PC-9 (cell line): ENCODE measurements at regions not wholly inside any gene's neighbourhood (a gene's known extent, or its start where the extent isn't known, plus 50 kb on each side); places are given as distances from the start of the nearest gene placed in this dataset.

Source experiments
- BruUV-seq: library from RNA; stranded (reverse); fragments of 400-500 nt; replicated peaks from 2 replicates; lab custom pipeline; 2021; lab: Mats Ljungman, UMichigan
- CTCF ChIA-PET: fragments of 300-600 bp; sonication (Branson Sonifier 250); formaldehyde crosslinking; loops from one replicate; lab custom pipeline; 2022; ENCODE audit warnings: antibody characterized with exemption; lab: Charles Lee
- POLR2A ChIA-PET: fragments of 300-600 bp; sonication (Branson Sonifier 250); formaldehyde crosslinking; loops from one replicate; lab custom pipeline; 2022; ENCODE audit warnings: antibody characterized with exemption; ENCODE audit not compliant: unreplicated experiment; lab: Charles Lee
- DNase-seq, 2 experiments: peaks; one replicate each; pipeline versions ENCODE4 v3.0.0 to v3.0.0-alpha.2; 2015 to 2022; ENCODE audit warnings: mixed read lengths in 1 of 2
- H2AFZ ChIP-seq: fragments of 200-600 bp; sonication (generic); 2 replicates; pipeline ENCODE4 v1.8.1; 2017; ENCODE audit warnings: antibody characterized with exemption
- H3F3A ChIP-seq: fragments of 200-600 bp; sonication (generic); 2 replicates; pipeline ENCODE4 v1.8.1; 2017; ENCODE audit warnings: antibody characterized with exemption, mild to moderate bottlenecking, low read depth; ENCODE audit not compliant: insufficient read depth
- H3K27ac ChIP-seq: fragments of 200-600 bp; sonication (generic); 2 replicates; pipeline ENCODE4 v1.6.1; 2016; ENCODE audit warnings: mixed run types
- H3K27me3 ChIP-seq: fragments of 200-600 bp; sonication (generic); 2 replicates; pipeline ENCODE4 v1.6.1; 2016; ENCODE audit warnings: low read depth, mixed run types; ENCODE audit not compliant: insufficient read depth
- H3K36me3 ChIP-seq: fragments of 200-600 bp; sonication (generic); 2 replicates; pipeline ENCODE4 v1.6.1; 2016; ENCODE audit warnings: low read depth, mixed run types
- H3K4me1 ChIP-seq: fragments of 200-600 bp; sonication (generic); replicated peaks from 2 replicates; pipeline ENCODE4 v1.6.1; 2016; ENCODE audit warnings: mixed run types; ENCODE audit not compliant: insufficient read depth
- H3K4me2 ChIP-seq: fragments of 200-600 bp; sonication (generic); 2 replicates; pipeline ENCODE4 v1.6.1; 2017; ENCODE audit warnings: mixed run types
- H3K4me3 ChIP-seq: fragments of 200-600 bp; sonication (generic); 2 replicates; pipeline ENCODE4 v1.6.1; 2016; ENCODE audit warnings: mixed run types
- H3K79me2 ChIP-seq: fragments of 200-600 bp; sonication (generic); 2 replicates; pipeline ENCODE4 v1.6.1; 2017; ENCODE audit warnings: low read depth, mixed run types
- H3K9me2 ChIP-seq: fragments of 200-600 bp; sonication (generic); 2 replicates; pipeline ENCODE4 v1.8.1; 2017; ENCODE audit warnings: mild to moderate bottlenecking; ENCODE audit not compliant: insufficient read depth
- H3K9me3 ChIP-seq: fragments of 200-600 bp; sonication (generic); 2 replicates; pipeline ENCODE4 v1.8.1; 2016; ENCODE audit warnings: low read depth; ENCODE audit not compliant: insufficient read depth
- H4K20me1 ChIP-seq: fragments of 200-600 bp; sonication (generic); 2 replicates; pipeline ENCODE4 v1.8.1; 2017; ENCODE audit not compliant: insufficient read depth
- EZH2 ChIP-seq: fragments of 200-600 bp; sonication (generic); IDR thresholded peaks from 2 replicates; pipeline ENCODE4 v1.8.0; 2017; ENCODE audit warnings: antibody characterized with exemption, low read depth
- intact Hi-C: fragments of 100-400 bp; cut with micrococcal nuclease; formaldehyde crosslinking; loops from one replicate; pipeline ENCODE4 v1.10.0; 2022; ENCODE audit not compliant: unreplicated experiment
- TF ChIP-seq, protein P1 (sequence below): fragments of 200-600 bp; sonication (generic); conservative IDR thresholded peaks from 2 replicates; pipeline ENCODE4 v1.6.1; 2017; ENCODE audit warnings: mixed run types, antibody characterized with exemption, mild to moderate bottlenecking, moderate library complexity

DNA sequence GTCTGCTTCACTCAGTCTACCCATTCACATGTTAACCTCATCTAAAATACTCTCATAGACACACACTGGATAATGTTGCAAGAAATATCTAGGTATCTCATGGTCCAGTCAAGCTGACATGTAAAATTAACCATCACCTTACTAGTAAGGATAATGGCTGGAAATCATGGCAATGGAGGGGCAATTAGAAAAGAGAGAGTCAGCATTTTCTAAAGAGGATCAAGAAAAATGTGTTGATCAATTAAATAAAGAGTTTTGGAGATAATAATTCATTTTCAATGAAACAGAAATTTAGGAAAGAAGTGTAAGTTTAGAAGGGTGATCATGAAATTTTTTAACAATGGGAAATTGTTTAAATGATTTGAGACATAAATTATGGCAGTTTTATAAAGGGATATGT, 1914.1 kb upstream of the IGFBP7 start:
- ChIA-PET POLR2A (no interaction called here), CTCF (no interaction called here)
- DNase-seq = no peak
- no peak overlapping the region for H3K4me3 ChIP-seq
- no TSS peak for BruUV-seq
- intact Hi-C loops = no loop called here
- no peaks in the 10 kb centered on the region for H4K20me1 ChIP-seq
- no peaks in the 10 kb centered on the region for H3K79me2 ChIP-seq
- TF ChIP-seq, protein P1, sequence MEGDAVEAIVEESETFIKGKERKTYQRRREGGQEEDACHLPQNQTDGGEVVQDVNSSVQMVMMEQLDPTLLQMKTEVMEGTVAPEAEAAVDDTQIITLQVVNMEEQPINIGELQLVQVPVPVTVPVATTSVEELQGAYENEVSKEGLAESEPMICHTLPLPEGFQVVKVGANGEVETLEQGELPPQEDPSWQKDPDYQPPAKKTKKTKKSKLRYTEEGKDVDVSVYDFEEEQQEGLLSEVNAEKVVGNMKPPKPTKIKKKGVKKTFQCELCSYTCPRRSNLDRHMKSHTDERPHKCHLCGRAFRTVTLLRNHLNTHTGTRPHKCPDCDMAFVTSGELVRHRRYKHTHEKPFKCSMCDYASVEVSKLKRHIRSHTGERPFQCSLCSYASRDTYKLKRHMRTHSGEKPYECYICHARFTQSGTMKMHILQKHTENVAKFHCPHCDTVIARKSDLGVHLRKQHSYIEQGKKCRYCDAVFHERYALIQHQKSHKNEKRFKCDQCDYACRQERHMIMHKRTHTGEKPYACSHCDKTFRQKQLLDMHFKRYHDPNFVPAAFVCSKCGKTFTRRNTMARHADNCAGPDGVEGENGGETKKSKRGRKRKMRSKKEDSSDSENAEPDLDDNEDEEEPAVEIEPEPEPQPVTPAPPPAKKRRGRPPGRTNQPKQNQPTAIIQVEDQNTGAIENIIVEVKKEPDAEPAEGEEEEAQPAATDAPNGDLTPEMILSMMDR = no peak
- no peak for TF ChIP-seq EZH2
- H3K4me1 ChIP-seq = no peaks in the 10 kb centered on the region
- no peaks in the 10 kb centered on the region for H3K36me3 ChIP-seq
- no peaks in the 10 kb centered on the region for H3K9me2 ChIP-seq
- H3K27ac ChIP-seq = no peak overlapping the region
- no peak overlapping the region for H3K4me2 ChIP-seq
- no peaks in the 10 kb centered on the region for H3K27me3 ChIP-seq
- no peak overlapping the region for H2AFZ ChIP-seq
- H3F3A ChIP-seq = no peaks in the 10 kb centered on the region
- no peaks in the 10 kb centered on the region for H3K9me3 ChIP-seq

DNA sequence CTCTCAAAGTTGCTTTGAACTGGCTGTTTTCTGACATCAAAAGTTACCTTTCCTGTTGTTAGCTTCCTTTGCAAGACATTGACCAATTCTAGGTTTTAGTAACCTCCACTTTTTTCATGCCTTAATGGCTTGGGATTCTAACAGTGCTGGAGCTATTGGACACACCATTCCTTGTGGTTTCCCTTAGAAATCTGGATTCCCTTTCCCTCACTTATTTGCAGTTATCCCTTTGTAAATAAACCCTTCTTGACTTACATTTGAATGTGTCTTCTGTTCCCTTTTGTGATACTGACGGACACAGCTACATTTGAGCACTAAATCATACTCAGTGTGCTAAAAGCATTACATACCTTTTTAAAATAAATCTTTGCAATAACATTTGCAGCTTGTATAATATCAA, 1927.6 kb upstream of the IGFBP7 start:
- H3K27me3 ChIP-seq = no peaks in the 10 kb centered on the region
- no peaks in the 10 kb centered on the region for H3F3A ChIP-seq
- POLR2A ChIA-PET = no interaction called here
- no TSS peak for BruUV-seq
- H4K20me1 ChIP-seq = no peaks in the 10 kb centered on the region
- no peak for DNase-seq
- H3K9me2 ChIP-seq = no peaks in the 10 kb centered on the region
- no peak overlapping the region for H3K4me3 ChIP-seq
- no peak for TF ChIP-seq EZH2
- TF ChIP-seq, protein P1 = no peak
- no peak overlapping the region for H2AFZ ChIP-seq
- no peaks in the 10 kb centered on the region for H3K9me3 ChIP-seq
- no peak overlapping the region for H3K4me2 ChIP-seq
- H3K4me1 ChIP-seq = no peaks in the 10 kb centered on the region
- no peaks in the 10 kb centered on the region for H3K36me3 ChIP-seq
- intact Hi-C loops = no loop called here
- H3K79me2 ChIP-seq = no peaks in the 10 kb centered on the region
- no peak overlapping the region for H3K27ac ChIP-seq
- CTCF ChIA-PET = no interaction called here

DNA sequence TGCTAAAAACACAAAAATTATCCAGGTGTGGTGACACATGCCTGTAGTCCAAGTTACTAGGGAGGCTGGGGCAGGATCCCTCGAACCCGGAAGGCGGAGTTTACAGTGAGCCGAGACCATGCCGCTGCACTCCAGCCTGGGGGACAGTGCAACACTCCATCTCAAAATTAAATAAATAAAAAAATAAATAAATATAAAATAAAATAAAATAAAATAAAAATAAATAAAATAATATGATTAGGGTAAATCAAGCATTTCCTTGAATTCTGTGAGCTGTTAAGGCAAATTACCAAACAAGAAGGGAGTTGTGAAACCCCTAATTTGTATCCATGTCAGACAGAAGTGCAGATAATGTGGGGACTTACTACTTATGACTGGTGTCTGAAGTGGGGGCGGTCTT, 1928.9 kb upstream of the IGFBP7 start:
- TF ChIP-seq EZH2 = no peak
- TF ChIP-seq, protein P1 = no peak
- Histone ChIP-seq H2AFZ (no peak overlapping the region), H3K9me3 (no peaks in the 10 kb centered on the region), H3K4me3 (no peak overlapping the region), H3F3A (no peaks in the 10 kb centered on the region), H3K79me2 (no peaks in the 10 kb centered on the region), H3K4me1 (no peaks in the 10 kb centered on the region), H3K27me3 (no peaks in the 10 kb centered on the region), H3K36me3 (no peaks in the 10 kb centered on the region), H3K9me2 (no peaks in the 10 kb centered on the region), H3K4me2 (no peak overlapping the region), H4K20me1 (no peaks in the 10 kb centered on the region), H3K27ac (no peak overlapping the region)
- intact Hi-C loops = no loop called here
- ChIA-PET POLR2A (no interaction called here), CTCF (no interaction called here)
- no peak for DNase-seq
- BruUV-seq = no TSS peak
